Fibroblast of lung (primary cell): ENCODE measurements at regions not wholly inside any gene's neighbourhood (a gene's known extent, or its start where the extent isn't known, plus 50 kb on each side); places are given as distances from the start of the nearest gene placed in this dataset.

Source experiments
- DNase-seq, 2 donors: peaks; one replicate each; pipeline versions ENCODE4 v3.0.0 to v3.0.0-alpha.2; 2010; ENCODE audit warnings: low read depth in 2 of 2
- H2AFZ ChIP-seq: 2 replicates; pipeline ENCODE4 v1.5.1; 2012; ENCODE audit warnings: low read length, control low read depth, inconsistent platforms
- H3K27ac ChIP-seq: 2 replicates; pipeline ENCODE4 v1.5.1; 2011; ENCODE audit warnings: low read length, control low read depth; ENCODE audit not compliant: insufficient read depth
- H3K27me3 ChIP-seq: 2 replicates; pipeline ENCODE4 v1.5.1; 2011; ENCODE audit warnings: mild to moderate bottlenecking, low read length; ENCODE audit not compliant: control insufficient read depth, insufficient read depth
- H3K36me3 ChIP-seq: 2 replicates; pipeline ENCODE4 v1.5.1; 2011; ENCODE audit warnings: low read length; ENCODE audit not compliant: control insufficient read depth, insufficient read depth
- H3K4me1 ChIP-seq: 2 replicates; pipeline ENCODE4 v1.5.1; 2011; ENCODE audit warnings: low read length; ENCODE audit not compliant: control insufficient read depth, insufficient read depth; ENCODE audit errors: extremely low read depth
- H3K4me2 ChIP-seq: 2 replicates; pipeline ENCODE4 v1.5.1; 2011; ENCODE audit warnings: low read length, control low read depth; ENCODE audit not compliant: insufficient read depth; ENCODE audit errors: extremely low read depth
- H3K4me3 ChIP-seq, 4 experiments: fragments of 200-600 bp in 1 of 4; sonication (generic) in 1 of 4; replicated peaks in 1 of 4; 2 replicates each; pipeline ENCODE4 v1.5.1; 2011 to 2016; ENCODE audit warnings: low read length in 4 of 4, low read depth in 3 of 4, mild to moderate bottlenecking in 3 of 4, control low read depth in 2 of 4, inconsistent platforms in 1 of 4, mixed read lengths in 1 of 4; ENCODE audit not compliant: insufficient read depth in 1 of 4; ENCODE audit errors: control extremely low read depth in 1 of 4
- H3K79me2 ChIP-seq: 2 replicates; pipeline ENCODE4 v1.5.1; 2012; ENCODE audit warnings: mild to moderate bottlenecking, low read length, inconsistent platforms; ENCODE audit not compliant: control insufficient read depth, insufficient read depth
- H3K9ac ChIP-seq: 2 replicates; pipeline ENCODE4 v1.5.1; 2011; ENCODE audit warnings: mild to moderate bottlenecking, low read length, control low read depth; ENCODE audit not compliant: insufficient read depth
- H3K9me3 ChIP-seq: 2 replicates; pipeline ENCODE4 v1.5.1; 2012; ENCODE audit warnings: low read depth, low read length; ENCODE audit not compliant: control insufficient read depth, insufficient read depth
- H4K20me1 ChIP-seq: 2 replicates; pipeline ENCODE4 v1.5.1; 2011; ENCODE audit warnings: low read length; ENCODE audit not compliant: control insufficient read depth, insufficient read depth; ENCODE audit errors: extremely low read depth
- EZH2 ChIP-seq: IDR thresholded peaks from 2 replicates; pipeline ENCODE4 v1.5.1; 2012; ENCODE audit warnings: low read length, control low read depth, mild to moderate bottlenecking; ENCODE audit errors: missing control alignments
- TF ChIP-seq, protein P1 (sequence below), 2 donors: IDR thresholded peaks in 1 of 2; conservative IDR thresholded peaks in 1 of 2; 1 replicate in 1 of 2; 2 replicates in 1 of 2; pipeline ENCODE4 v1.5.1; 2011 to 2012; ENCODE audit warnings: low read length in 2 of 2, control low read depth in 1 of 2, inconsistent platforms in 1 of 2, low read depth in 1 of 2, mild to moderate bottlenecking in 1 of 2

DNA sequence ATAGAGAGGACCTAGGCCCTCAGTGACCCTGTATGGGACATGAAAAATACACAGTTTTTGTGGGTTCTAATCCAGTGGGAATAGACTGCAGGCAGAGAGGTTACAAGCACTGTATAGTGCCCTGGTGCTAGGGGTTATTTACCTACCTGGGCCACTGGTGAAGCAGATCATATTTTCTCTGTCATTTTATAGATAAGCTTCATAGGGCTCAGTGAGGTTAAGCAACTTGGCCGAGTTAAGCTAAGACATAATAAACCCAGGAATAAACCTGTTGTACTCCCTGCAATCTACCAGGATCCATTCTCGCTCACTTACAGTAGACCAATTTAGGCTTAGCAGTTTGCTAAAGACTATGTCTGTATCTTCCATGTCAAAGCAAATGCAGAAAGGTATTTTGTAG lies 340.6 kb upstream of the KHDRBS2 start:
- H3K27me3 ChIP-seq, result no peaks in the 10 kb centered on the region
- no peaks in the 10 kb centered on the region for H4K20me1 ChIP-seq
- H3K9ac ChIP-seq, result no peak overlapping the region
- DNase-seq, result no peak
- no peak overlapping the region for H3K4me2 ChIP-seq
- no peak for TF ChIP-seq EZH2
- TF ChIP-seq, protein P1, sequence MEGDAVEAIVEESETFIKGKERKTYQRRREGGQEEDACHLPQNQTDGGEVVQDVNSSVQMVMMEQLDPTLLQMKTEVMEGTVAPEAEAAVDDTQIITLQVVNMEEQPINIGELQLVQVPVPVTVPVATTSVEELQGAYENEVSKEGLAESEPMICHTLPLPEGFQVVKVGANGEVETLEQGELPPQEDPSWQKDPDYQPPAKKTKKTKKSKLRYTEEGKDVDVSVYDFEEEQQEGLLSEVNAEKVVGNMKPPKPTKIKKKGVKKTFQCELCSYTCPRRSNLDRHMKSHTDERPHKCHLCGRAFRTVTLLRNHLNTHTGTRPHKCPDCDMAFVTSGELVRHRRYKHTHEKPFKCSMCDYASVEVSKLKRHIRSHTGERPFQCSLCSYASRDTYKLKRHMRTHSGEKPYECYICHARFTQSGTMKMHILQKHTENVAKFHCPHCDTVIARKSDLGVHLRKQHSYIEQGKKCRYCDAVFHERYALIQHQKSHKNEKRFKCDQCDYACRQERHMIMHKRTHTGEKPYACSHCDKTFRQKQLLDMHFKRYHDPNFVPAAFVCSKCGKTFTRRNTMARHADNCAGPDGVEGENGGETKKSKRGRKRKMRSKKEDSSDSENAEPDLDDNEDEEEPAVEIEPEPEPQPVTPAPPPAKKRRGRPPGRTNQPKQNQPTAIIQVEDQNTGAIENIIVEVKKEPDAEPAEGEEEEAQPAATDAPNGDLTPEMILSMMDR (conservative IDR thresholded peaks at IDR 0.05 in 1 of 2, IDR thresholded peaks at IDR 0.05 in 1 of 2; ENCODE audit: low read depth in 1 of 2, low read length in 2 of 2), result no peak
- no peak overlapping the region for H3K4me3 ChIP-seq
- no peaks in the 10 kb centered on the region for H3K9me3 ChIP-seq
- H3K4me1 ChIP-seq, result no peaks in the 10 kb centered on the region
- no peak overlapping the region for H3K27ac ChIP-seq
- H3K79me2 ChIP-seq, result no peaks in the 10 kb centered on the region
- H3K36me3 ChIP-seq, result no peaks in the 10 kb centered on the region
- no peak overlapping the region for H2AFZ ChIP-seq

GRCh38 chr6:62623846-62624532 lies 338.0 kb upstream of the KHDRBS2 start:
- H3K27ac ChIP-seq, result no peak overlapping the region
- TF ChIP-seq, protein P1 (conservative IDR thresholded peaks at IDR 0.05 in 1 of 2, IDR thresholded peaks at IDR 0.05 in 1 of 2; ENCODE audit: low read depth in 1 of 2, low read length in 2 of 2), result no peak
- TF ChIP-seq EZH2, result no peak
- H3K4me1 ChIP-seq, result no peaks in the 10 kb centered on the region
- no peaks in the 10 kb centered on the region for H3K36me3 ChIP-seq
- H3K4me2 ChIP-seq, result no peak overlapping the region
- H2AFZ ChIP-seq, result no peak overlapping the region
- H4K20me1 ChIP-seq, result no peaks in the 10 kb centered on the region
- H3K4me3 ChIP-seq, result no peak overlapping the region
- H3K79me2 ChIP-seq, result no peaks in the 10 kb centered on the region
- no peaks in the 10 kb centered on the region for H3K9me3 ChIP-seq
- no peak for DNase-seq
- no peaks in the 10 kb centered on the region for H3K27me3 ChIP-seq
- H3K9ac ChIP-seq, result no peak overlapping the region

DNA sequence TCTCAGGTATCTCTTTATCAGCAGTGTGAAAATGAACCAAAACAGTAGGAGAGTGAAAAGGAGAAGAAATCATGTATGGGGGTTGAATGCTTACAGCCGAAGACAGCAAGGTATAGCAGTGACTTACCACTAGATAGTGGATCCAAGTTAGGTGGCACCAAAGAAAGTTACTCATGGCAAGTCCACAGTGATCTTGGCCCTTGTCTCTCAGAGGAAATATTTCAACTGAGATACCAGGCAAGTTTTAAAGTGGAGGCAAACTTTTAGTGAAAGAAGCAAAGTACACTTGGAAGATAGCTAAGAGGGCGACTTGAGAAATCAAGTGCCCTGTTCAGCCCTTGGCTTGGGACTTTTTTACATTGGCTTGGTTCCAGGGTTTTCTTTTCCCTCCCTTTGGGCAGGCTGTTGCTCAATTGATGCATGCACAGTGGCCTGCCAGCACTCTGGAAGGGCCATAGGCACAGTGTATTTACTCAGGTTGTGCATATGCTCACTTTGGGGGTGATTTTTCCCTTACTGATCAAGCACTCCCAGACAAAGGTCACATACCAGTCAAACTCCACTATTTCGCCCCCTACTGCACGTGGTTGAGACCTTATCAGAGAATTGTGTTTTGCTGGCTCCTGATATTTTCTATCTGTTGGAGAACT lies 329.5 kb upstream of the KHDRBS2 start:
- no peak overlapping the region for H3K4me2 ChIP-seq

More for the DNA sequence above, 329.5 kb upstream of the KHDRBS2 start:
- Histone ChIP-seq H2AFZ (no peak overlapping the region), H3K4me1 (no peaks in the 10 kb centered on the region), H3K79me2 (no peaks in the 10 kb centered on the region), H3K9ac (no peak overlapping the region), H4K20me1 (no peaks in the 10 kb centered on the region), H3K4me3 (no peak overlapping the region), H3K27ac (no peak overlapping the region), H3K36me3 (no peaks in the 10 kb centered on the region), H3K27me3 (no peaks in the 10 kb centered on the region), H3K9me3 (no peaks in the 10 kb centered on the region)
- no peak for DNase-seq
- TF ChIP-seq EZH2, result no peak
- TF ChIP-seq, protein P1 (conservative IDR thresholded peaks at IDR 0.05 in 1 of 2, IDR thresholded peaks at IDR 0.05 in 1 of 2; ENCODE audit: low read depth in 1 of 2, low read length in 2 of 2), result no peak
